Neural cell (in vitro differentiated cells): ENCODE measurements at regions not wholly inside any gene's neighbourhood (a gene's known extent, or its start where the extent isn't known, plus 50 kb on each side); places are given as distances from the start of the nearest gene placed in this dataset.

Experiments
- CTCF ChIP-seq: fragments of 450-650 bp; IDR thresholded peaks from 2 replicates; pipeline ENCODE4 v1.5.1; 2014; ENCODE audit warnings: antibody characterized with exemption, mild to moderate bottlenecking, moderate library complexity; ENCODE audit not compliant: poor library complexity, severe bottlenecking
- EP300 ChIP-seq: fragments of 450-650 bp; conservative IDR thresholded peaks from 2 replicates; pipeline ENCODE4 v1.6.1; 2014; ENCODE audit warnings: antibody characterized with exemption, mild to moderate bottlenecking, moderate library complexity; ENCODE audit not compliant: poor library complexity, severe bottlenecking
- MXI1 ChIP-seq: fragments of 450-650 bp; conservative IDR thresholded peaks from 2 replicates; pipeline ENCODE4 v1.6.1; 2014; ENCODE audit warnings: antibody characterized with exemption, mild to moderate bottlenecking; ENCODE audit not compliant: poor library complexity, severe bottlenecking
- POLR2AphosphoS5 ChIP-seq: IDR thresholded peaks from 2 replicates; pipeline ENCODE4 v1.6.1; 2012
- RAD21 ChIP-seq: fragments of 450-650 bp; conservative IDR thresholded peaks from 2 replicates; pipeline ENCODE4 v1.6.1; 2014; ENCODE audit warnings: antibody characterized with exemption, mild to moderate bottlenecking, moderate library complexity
- REST ChIP-seq: IDR thresholded peaks from 2 replicates; pipeline ENCODE4 v1.6.1; 2012; ENCODE audit warnings: borderline replicate concordance
- SMC3 ChIP-seq: fragments of 450-650 bp; conservative IDR thresholded peaks from 2 replicates; pipeline ENCODE4 v1.6.1; 2014; ENCODE audit warnings: antibody characterized with exemption, mild to moderate bottlenecking, moderate library complexity; ENCODE audit not compliant: poor library complexity
- TAF1 ChIP-seq: IDR thresholded peaks from 2 replicates; pipeline ENCODE4 v1.6.1; 2012; ENCODE audit warnings: low read depth

GRCh38 chr2:65969161-65969560, 465.8 kb upstream of the MEIS1 start:
- no peak for TF ChIP-seq EP300
- TF ChIP-seq CTCF, result no peak
- TF ChIP-seq MXI1, result no peak
- no peak for TF ChIP-seq POLR2AphosphoS5
- no peak for TF ChIP-seq TAF1
- TF ChIP-seq REST, result no peak
- TF ChIP-seq SMC3, result no peak
- TF ChIP-seq RAD21, result no peak
